ENCODE measurements at regions not wholly inside any gene's neighbourhood (a gene's known extent, or its start where the extent isn't known, plus 50 kb on each side); places are given as distances from the start of the nearest gene placed in this dataset.

DNA sequence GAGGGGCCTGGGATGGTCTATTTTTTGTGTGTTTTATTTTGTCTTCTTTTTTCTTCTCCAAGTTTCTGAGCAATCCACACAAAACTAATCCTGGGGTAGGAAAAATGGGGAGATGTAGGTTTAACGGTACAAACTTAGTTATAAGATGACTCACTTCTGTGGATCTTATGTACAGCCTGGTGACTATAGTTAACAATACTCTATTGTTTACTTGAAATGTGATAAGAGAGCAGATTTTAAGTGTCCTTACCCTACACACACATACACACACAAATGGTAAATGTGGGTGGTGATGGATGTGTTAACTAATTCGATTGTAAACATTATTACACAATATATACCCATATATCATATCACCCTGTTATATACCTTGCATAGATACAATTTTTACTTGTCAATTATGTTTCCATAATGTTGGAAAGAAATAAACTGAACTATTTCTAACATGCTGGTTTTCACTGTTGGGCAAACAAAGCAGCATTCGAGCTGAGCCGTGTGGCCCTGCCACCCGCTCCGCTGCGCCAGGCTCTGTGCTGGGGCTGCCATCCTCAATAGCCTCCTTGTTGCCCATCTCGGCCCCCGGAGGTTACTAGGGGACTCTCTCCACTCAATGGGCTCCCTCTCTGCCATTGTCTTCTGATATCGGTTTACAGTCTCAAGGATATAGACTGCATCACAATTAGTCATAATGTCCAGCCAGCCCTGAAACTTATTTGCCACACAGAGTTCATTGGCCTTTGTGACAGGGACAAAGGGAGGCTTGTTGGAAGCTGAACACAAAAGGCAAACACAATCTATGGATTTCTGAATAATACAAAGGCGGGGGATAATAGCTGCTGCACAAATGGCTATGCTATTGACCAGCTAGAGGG, 380.3 kb upstream of the MAF start:
- DNase-seq (ENCODE audit: extremely low read depth, low read depth) = no peak
- TF ChIP-seq CTCF (IDR thresholded peaks at IDR 0.05; ENCODE audit: low read depth, low read length, missing control alignments) = no peak
- H3K4me3 ChIP-seq (replicated peaks; ENCODE audit: low read depth, low read length) = no peak overlapping the region

GRCh38 chr16:79977940-79978836, 377.7 kb upstream of the MAF start:
- no peak for TF ChIP-seq CTCF (IDR thresholded peaks at IDR 0.05; ENCODE audit: low read depth, low read length, missing control alignments)
- DNase-seq (ENCODE audit: extremely low read depth, low read depth) = no peak
- no peak overlapping the region for H3K4me3 ChIP-seq (replicated peaks; ENCODE audit: low read depth, low read length)

DNA sequence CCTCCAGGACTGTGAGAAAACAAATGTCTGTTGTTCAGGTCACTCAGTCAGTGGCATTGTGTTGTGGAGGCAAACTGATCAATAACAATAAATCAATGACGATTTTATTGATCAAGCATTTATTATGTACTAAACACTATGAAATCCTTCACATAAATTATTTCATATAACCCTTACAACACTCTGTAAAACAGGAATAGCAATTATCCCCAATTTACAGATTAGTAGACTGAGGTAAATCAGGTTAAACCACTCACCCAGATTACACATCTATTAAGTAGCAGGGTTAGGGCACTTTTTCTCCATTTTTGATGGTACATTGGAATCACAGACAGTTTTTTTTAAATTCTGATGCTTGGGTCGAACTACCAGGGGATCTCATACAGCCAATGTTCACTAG, 372.8 kb upstream of the MAF start:
- DNase-seq (ENCODE audit: extremely low read depth, low read depth) = no peak
- no peak for TF ChIP-seq CTCF (IDR thresholded peaks at IDR 0.05; ENCODE audit: low read depth, low read length, missing control alignments)
- H3K4me3 ChIP-seq (replicated peaks; ENCODE audit: low read depth, low read length) = no peak overlapping the region

DNA sequence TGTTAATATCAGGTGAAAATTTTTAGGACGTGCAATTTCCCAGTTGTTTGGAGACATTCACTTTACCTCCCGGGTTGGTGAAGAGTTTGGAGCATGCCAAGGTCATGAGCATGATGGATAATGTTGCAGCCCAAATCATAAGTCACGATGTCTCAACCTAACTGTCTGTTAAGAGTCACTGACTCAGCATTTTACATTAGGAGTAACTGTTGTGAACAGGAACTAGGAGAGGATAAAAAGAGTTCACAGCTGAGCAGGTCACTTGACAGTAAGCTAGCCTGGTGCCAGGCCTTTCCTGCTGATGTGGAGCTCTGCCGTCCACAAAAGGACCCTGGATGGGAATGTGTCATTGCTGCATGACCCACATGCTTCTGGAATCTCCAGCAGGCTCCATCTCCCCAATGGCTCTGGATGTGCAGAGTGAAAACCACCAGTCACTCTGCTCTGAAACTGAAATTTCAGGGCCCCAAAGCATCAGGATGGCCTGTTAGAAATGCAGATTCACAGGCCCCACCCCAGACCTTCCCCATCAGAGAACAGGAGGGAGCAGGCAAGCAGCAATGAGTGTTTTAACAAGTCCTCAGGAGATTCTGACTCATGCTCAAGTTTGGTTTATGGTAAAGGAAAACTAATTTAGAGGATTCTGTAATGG, 371.6 kb upstream of the MAF start:
- no peak for TF ChIP-seq CTCF (IDR thresholded peaks at IDR 0.05; ENCODE audit: low read depth, low read length, missing control alignments)
- no peak overlapping the region for H3K4me3 ChIP-seq (replicated peaks; ENCODE audit: low read depth, low read length)
- DNase-seq (ENCODE audit: extremely low read depth, low read depth) = no peak

DNA sequence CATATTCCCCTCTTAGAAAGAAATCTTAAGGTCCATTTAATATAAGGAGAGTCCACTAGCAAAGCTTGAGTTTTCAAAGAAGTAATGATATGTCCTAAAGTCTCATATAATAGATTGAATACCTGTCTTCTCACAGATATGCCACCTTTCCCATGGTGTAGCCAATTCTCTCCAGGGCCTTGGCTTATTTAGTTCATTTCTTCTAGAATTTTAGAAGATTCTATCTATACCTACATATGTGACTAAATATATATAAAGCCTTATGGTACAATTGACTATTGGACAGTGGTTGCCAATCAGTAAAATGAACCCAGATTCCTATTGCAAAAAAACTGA, 370.7 kb upstream of the MAF start:
- TF ChIP-seq CTCF (IDR thresholded peaks at IDR 0.05; ENCODE audit: low read depth, low read length, missing control alignments) = no peak
- H3K4me3 ChIP-seq (replicated peaks; ENCODE audit: low read depth, low read length) = no peak overlapping the region
- no peak for DNase-seq (ENCODE audit: extremely low read depth, low read depth)

- no peak for TF ChIP-seq CTCF (IDR thresholded peaks at IDR 0.05; ENCODE audit: low read depth, low read length, missing control alignments)
- DNase-seq (ENCODE audit: extremely low read depth, low read depth) = no peak
- H3K4me3 ChIP-seq (replicated peaks; ENCODE audit: low read depth, low read length) = no peak overlapping the region
These were observed 370.2 kb upstream of the MAF start for GRCh38 chr16:79970551-79971236.
